NT2/D1 (cell line): ENCODE measurements at regions not wholly inside any gene's neighbourhood (a gene's known extent, or its start where the extent isn't known, plus 50 kb on each side); places are given as distances from the start of the nearest gene placed in this dataset.

Experiments
- SUZ12 ChIP-seq: IDR thresholded peaks from 2 replicates; pipeline ENCODE4 v1.6.1; 2011; ENCODE audit not compliant: insufficient read length, insufficient read depth; ENCODE audit errors: extremely low read depth
- YY1 ChIP-seq: IDR thresholded peaks from 2 replicates; pipeline ENCODE4 v1.6.1; 2011; ENCODE audit not compliant: insufficient read length, insufficient read depth
- ZNF274 ChIP-seq: IDR thresholded peaks from 2 replicates; pipeline ENCODE4 v1.6.1; 2011; ENCODE audit warnings: mild to moderate bottlenecking, low read depth, low read length

DNA sequence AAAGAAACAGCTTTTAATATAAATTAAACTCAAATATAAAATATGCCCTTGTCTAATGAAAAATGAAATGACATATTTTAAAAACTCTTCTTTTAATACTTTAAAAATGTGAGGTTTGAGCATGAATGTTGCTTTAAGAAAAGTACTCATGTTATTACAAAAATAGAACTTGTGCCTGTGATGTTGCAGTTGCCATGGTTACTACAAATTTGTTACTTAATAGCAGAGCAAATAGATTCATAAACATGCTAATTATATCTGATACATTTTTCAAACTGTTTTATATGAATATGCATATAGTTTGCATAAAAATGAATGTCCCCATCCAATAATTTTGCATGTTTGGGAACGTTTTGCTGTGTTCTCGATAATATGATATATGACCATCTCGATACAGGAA lies 152.3 kb upstream of the DPYD start:
- TF ChIP-seq SUZ12 (no peak), YY1 (no peak), ZNF274 (no peak)
